GM19328 (cell line): ENCODE measurements at regions not wholly inside any gene's neighbourhood (a gene's known extent, or its start where the extent isn't known, plus 50 kb on each side); places are given as distances from the start of the nearest gene placed in this dataset.

Experiments used
- ATAC-seq: cut with Tn5 transposase; IDR thresholded peaks from one replicate; pipeline ENCODE4 v1.9.1; 2021; ENCODE audit warnings: mild to moderate bottlenecking, moderate library complexity; ENCODE audit not compliant: unreplicated experiment

DNA sequence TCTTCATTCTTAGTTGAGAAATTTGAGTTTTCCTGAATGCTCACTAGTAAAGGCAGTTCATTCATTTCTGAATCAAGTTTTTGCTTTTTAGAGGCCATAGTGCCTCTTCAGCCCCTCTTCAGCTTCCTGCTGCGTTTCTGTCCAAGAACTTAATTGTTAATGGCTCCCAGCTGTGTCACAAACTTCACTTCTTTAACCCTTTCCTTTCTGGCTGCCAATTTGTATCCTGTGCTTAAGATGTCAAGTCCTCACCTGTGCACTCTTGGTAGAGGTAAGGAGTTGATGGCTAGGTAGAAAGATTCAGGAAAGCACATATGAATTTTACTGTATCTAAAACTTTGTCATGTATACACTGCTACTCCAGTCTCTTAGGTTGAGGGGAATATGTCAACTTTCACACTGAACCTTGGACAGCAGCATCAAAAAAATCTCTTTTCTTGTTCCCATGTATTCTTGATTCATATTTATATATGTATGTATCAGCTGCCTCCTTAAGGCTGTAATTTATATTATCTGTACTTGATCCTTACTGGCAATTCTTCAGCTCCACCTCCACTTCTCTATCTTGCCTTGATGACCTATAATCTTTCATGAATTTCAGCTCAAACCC is 612.8 kb downstream of the LMO4 start:
- ATAC-seq, result no peak

DNA sequence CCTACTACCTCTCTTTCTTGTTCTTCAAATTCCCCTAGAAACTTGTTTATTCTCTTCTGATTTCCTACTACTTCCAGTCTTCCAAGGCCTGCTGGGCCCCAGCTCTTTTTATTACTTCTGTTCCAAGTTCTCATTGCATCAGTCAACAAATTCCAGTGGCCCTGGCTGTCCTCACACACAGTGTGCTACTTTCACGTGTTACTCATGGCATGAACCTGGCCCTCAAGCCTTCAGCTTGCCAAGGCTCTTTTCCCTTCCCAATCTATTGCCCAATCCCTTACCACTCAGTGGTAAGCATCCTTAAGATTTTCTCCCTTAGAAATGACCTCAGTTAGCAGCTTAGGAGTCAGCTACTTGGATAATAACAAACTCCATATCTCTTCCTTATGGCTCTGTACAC is 613.5 kb downstream of the LMO4 start:
- ATAC-seq, result no peak

- no peak for ATAC-seq
Observed at GRCh38 chr1:87949711-87950110, 621.0 kb downstream of the LMO4 start.

GRCh38 chr1:87950369-87950768 is 621.7 kb downstream of the LMO4 start:
- no peak for ATAC-seq

DNA sequence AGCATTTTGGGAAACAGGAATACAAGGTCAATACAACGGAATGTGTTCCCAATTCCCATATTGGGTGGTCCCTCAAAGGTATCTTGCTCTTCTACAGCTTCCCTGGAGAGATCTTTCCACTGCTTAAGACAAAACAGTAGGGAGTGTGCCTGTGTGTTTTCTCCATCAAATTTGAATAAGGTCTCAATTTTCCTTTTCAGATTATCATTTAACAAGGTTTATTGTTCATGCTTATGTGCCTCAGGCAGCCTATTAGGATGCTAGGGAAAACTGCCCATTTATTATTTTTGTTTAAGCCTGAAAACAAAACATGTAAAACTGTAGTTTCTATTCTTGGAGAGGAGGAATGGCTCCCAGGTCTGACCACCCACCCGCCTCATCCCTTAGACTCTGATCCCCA is 622.7 kb downstream of the LMO4 start:
- ATAC-seq, result no peak

DNA sequence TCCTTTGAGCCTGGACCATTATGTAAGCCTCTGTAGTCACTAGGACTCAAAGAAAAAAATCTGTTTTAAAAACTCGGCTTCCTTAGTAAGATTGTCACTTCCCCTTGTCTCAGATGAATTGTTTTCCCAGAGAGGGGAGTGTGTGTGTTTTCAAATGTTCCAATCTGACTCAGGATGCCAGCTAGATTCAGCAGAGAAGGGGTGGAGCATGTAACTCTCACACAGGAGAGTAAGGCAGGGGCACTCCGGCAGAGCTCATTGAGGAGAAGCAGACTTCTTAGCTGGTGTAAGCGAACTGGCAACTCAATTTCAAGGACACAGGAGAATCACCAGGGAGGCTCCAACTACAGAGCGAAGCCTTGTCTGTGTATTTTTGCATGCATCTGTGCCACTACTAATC is 623.2 kb downstream of the LMO4 start:
- ATAC-seq, result no peak

DNA sequence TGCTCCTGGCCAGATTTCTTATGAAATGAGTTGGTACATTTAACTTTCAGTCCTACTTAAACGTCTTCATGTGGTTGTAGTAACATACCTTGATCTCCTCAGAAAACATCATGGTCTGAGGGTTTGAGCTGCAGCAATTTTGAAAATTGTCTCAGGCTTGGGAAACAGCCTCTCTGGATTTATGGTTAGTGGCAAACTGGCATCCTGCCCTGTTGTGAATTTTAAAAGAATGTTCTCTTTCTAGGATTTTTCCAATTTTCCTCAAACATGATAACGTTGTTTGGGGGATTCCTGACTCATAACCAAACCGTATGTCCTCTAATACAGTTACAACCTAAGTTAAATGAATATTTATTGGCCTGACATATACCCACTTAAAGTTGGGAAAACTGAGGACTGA is 624.4 kb downstream of the LMO4 start:
- no peak for ATAC-seq

GRCh38 chr1:87953732-87954344 is 625.2 kb downstream of the LMO4 start:
- peak; percentile 75 for ATAC-seq

GRCh38 chr1:87955038-87955437 is 626.4 kb downstream of the LMO4 start:
- no peak for ATAC-seq

DNA sequence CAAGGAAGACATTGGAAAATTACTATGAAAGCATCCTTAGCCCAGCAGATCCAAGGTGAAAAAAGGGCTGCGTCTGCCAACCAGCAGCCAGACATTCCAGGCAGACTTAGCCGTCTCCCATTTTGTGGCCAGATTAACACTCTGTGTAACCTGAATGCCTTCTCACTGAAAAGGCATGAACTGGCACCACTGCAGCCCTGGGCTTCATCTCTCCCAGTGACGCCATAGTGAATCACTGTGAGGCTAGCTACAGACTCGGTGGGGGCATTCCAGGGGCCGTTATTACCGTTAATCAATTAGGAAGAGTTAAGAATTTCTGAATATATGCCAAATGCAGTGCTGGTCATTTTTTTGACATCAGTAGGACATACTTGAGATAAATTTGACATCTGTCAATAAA is 627.4 kb downstream of the LMO4 start:
- ATAC-seq, result no peak

GRCh38 chr1:87956750-87957149 is 628.1 kb downstream of the LMO4 start:
- ATAC-seq, result no peak

GRCh38 chr1:87957331-87957730 is 628.7 kb downstream of the LMO4 start:
- no peak for ATAC-seq

DNA sequence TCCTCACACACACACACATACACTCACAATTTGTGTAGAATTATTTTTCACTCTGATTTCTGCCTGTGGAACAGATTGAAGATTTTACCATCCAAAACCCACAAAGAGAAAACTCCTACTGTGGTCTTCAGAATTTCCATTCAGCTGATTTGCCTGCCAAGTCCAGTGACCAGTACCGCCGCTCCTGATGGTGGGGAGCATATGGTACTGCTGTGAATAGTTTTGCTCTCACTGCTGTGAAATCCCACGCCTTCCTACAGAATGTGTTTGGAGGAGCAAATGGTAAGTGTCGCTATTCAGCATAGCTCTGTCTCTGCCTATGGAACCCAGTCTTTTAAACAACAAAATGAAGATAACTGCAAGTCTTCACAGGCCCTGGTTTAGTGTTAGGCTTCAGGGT is 629.5 kb downstream of the LMO4 start:
- ATAC-seq, result no peak

GRCh38 chr1:87958716-87959115 is 630.0 kb downstream of the LMO4 start:
- no peak for ATAC-seq

DNA sequence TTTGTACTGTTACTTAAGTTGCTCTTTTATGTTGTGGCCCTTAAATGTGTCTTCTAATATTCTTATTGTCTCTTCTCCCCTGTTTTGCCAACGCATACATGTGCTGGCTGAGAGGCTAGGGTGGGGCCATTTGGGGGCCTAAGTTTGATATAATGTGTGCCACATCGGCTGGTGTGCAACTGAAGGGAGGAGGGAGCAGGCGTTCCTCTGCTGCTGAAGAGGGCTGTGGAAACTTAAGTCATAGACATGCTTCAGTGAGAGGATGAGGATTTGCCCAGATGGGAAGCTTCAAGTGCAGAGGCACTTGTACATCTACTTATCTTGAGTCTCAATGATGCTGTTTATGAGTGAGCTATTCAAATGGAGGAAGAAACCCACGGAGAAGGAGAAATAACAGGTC is 630.6 kb downstream of the LMO4 start:
- ATAC-seq, result no peak

- no peak for ATAC-seq
Observed at GRCh38 chr1:87961992-87962391, 633.3 kb downstream of the LMO4 start.

- ATAC-seq, result no peak
Observed at GRCh38 chr1:87963556-87963955, 634.9 kb downstream of the LMO4 start.

DNA sequence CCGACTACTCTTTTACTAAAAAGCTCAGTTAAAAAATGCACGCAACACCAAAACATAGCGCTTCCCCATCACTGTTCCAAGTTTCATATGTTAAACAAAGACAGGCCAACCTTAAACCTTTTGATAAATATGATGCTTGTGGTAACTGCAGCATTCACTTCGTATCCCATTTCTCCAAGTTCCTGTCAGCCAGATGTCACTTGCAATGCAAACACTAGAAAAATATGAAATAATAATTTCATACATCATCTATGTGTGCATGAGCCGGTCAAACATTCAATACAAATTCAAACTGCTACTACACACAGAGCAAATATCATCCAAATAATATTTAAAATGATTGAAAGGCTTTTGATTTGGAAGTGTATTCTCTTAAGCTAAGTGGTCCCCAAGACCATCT is 636.5 kb downstream of the LMO4 start:
- ATAC-seq, result no peak

GRCh38 chr1:87968197-87968955 is 639.7 kb downstream of the LMO4 start:
- ATAC-seq, result no peak

DNA sequence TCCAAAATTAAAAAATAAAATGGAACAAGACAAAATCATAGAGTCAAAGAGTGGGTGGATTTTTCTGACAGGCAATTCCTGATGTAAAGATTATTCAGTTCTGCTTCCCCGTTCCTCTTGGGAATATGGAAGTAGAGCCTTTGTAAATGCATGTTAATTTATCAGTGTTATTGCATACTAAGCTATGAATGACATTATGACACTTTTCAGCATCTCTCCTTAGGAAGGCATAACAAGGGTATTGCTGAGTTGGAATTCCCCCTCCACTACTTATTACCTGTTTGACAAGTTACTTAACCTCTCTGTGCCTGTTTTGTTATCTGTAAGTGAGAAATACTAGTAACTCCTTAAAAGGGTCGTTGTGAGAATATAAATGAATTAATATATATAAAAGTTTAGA is 640.4 kb downstream of the LMO4 start:
- ATAC-seq, result no peak

DNA sequence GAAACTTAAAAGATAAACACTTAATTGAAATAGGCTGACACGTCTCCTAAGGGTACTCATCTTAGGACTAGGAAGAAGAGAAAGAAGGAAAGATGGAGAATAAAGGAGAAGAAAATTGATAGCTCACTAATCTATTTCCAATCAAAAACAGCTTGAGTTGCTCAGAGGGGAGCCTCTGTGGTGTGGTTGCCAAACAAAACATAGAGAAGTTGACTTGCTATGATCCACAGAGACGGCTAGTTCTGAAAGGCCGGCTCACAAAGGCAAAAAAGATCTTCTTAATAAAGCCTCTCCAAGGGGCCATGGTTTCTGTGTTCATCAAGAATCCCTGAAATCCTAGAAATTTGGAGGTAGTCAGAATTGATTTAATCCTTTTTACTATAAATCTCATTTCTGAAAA is 644.1 kb downstream of the LMO4 start:
- ATAC-seq, result no peak

GRCh38 chr1:87973896-87974295 is 645.2 kb downstream of the LMO4 start:
- ATAC-seq, result no peak
